ENCODE measurements at regions not wholly inside any gene's neighbourhood (a gene's known extent, or its start where the extent isn't known, plus 50 kb on each side); places are given as distances from the start of the nearest gene placed in this dataset.

GRCh38 chr14:44383636-44384035 lies 123.4 kb downstream of the FSCB start:
- H3K27ac ChIP-seq (ENCODE audit: low read depth, low read length, poor library complexity, severe bottlenecking) = no peak overlapping the region
- ChIA-PET CTCF (no interaction called here), POLR2A (ENCODE audit: low non-redundant PET) (no interaction called here)
- TF ChIP-seq EZH2 (IDR thresholded peaks at IDR 0.05; ENCODE audit: borderline replicate concordance, low read depth, low read length, poor library complexity, severe bottlenecking) (no peak), CTCF (conservative IDR thresholded peaks at IDR 0.05; ENCODE audit: low read depth, low read length) (no peak)
- H3K36me3 ChIP-seq (ENCODE audit: insufficient read depth, low read length, poor library complexity, severe bottlenecking) = no peaks in the 10 kb centered on the region
- H3K9me3 ChIP-seq (ENCODE audit: low read depth, low read length, poor library complexity, severe bottlenecking) = no peaks in the 10 kb centered on the region
- no TSS peak for BruUV-seq (replicated peaks)
- intact Hi-C loops (cut with micrococcal nuclease; ENCODE audit: unreplicated experiment) = no loop called here
- no peak overlapping the region for H3K4me3 ChIP-seq (ENCODE audit: low read depth, low read length, poor library complexity, severe bottlenecking)
- DNase-seq (ENCODE audit: low spot score) = no peak
- no peaks in the 10 kb centered on the region for H3K27me3 ChIP-seq (replicated peaks; ENCODE audit: insufficient read depth, low read depth, low read length, poor library complexity)
- H3K4me1 ChIP-seq (ENCODE audit: insufficient read depth, low read length, poor library complexity, severe bottlenecking) = no peaks in the 10 kb centered on the region

GRCh38 chr14:44379292-44379977 lies 127.6 kb downstream of the FSCB start:
- intact Hi-C loops (cut with micrococcal nuclease; ENCODE audit: unreplicated experiment) = no loop called here
- Histone ChIP-seq H3K27me3 (replicated peaks; ENCODE audit: insufficient read depth, low read depth, low read length, poor library complexity) (no peaks in the 10 kb centered on the region), H3K4me1 (ENCODE audit: insufficient read depth, low read length, poor library complexity, severe bottlenecking) (no peaks in the 10 kb centered on the region), H3K27ac (ENCODE audit: low read depth, low read length, poor library complexity, severe bottlenecking) (no peak overlapping the region), H3K36me3 (ENCODE audit: insufficient read depth, low read length, poor library complexity, severe bottlenecking) (no peaks in the 10 kb centered on the region), H3K9me3 (ENCODE audit: low read depth, low read length, poor library complexity, severe bottlenecking) (peaks cover 31% of the 10 kb centered on the region), H3K4me3 (ENCODE audit: low read depth, low read length, poor library complexity, severe bottlenecking) (no peak overlapping the region)
- DNase-seq (ENCODE audit: low spot score) = no peak
- CTCF ChIA-PET = interaction anchor here (0.7 kb wide), 1 partner anchor 1066 kb away, joined by 4 read pairs; no protein-coding TSS in a partner anchor
- POLR2A ChIA-PET (ENCODE audit: low non-redundant PET) = no interaction called here
- BruUV-seq (replicated peaks) = no TSS peak
- no peak for TF ChIP-seq CTCF (conservative IDR thresholded peaks at IDR 0.05; ENCODE audit: low read depth, low read length)
- TF ChIP-seq EZH2 (IDR thresholded peaks at IDR 0.05; ENCODE audit: borderline replicate concordance, low read depth, low read length, poor library complexity, severe bottlenecking) = no peak

DNA sequence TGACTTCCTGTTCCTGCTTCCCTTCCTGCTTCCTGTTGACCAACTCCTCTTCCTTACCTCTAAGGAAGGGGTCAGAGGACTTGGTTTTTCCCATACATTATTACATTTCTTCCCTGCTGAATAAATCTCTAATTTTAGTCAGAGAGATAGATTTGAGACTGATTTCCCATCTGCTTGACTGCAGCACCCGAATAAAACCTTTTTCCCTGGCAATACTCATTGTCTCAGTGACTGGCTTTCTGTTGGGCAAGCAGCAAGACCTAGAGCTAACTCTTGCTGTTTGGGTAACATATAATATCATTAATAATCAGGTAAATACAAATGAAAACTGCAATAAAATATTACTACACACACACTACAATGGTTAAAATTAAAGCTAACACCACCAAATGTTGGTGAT lies 132.2 kb downstream of the FSCB start:
- BruUV-seq (replicated peaks) = no TSS peak
- intact Hi-C loops (cut with micrococcal nuclease; ENCODE audit: unreplicated experiment) = no loop called here
- TF ChIP-seq EZH2 (IDR thresholded peaks at IDR 0.05; ENCODE audit: borderline replicate concordance, low read depth, low read length, poor library complexity, severe bottlenecking) = no peak
- no peak for TF ChIP-seq CTCF (conservative IDR thresholded peaks at IDR 0.05; ENCODE audit: low read depth, low read length)
- Histone ChIP-seq H3K36me3 (ENCODE audit: insufficient read depth, low read length, poor library complexity, severe bottlenecking) (no peaks in the 10 kb centered on the region), H3K4me3 (ENCODE audit: low read depth, low read length, poor library complexity, severe bottlenecking) (no peak overlapping the region), H3K27ac (ENCODE audit: low read depth, low read length, poor library complexity, severe bottlenecking) (no peak overlapping the region), H3K27me3 (replicated peaks; ENCODE audit: insufficient read depth, low read depth, low read length, poor library complexity) (no peaks in the 10 kb centered on the region), H3K9me3 (ENCODE audit: low read depth, low read length, poor library complexity, severe bottlenecking) (peaks cover 31% of the 10 kb centered on the region), H3K4me1 (ENCODE audit: insufficient read depth, low read length, poor library complexity, severe bottlenecking) (peaks cover 27% of the 10 kb centered on the region)
- DNase-seq (ENCODE audit: low spot score) = no peak
- ChIA-PET CTCF (no interaction called here), POLR2A (ENCODE audit: low non-redundant PET) (no interaction called here)
